Immature natural killer cell (primary cell): ENCODE measurements at regions not wholly inside any gene's neighbourhood (a gene's known extent, or its start where the extent isn't known, plus 50 kb on each side); places are given as distances from the start of the nearest gene placed in this dataset.

Experiments used
- DNase-seq, 3 donors: peaks; one replicate each; pipeline ENCODE4 v3.0.0; 2022; ENCODE audit warnings: mixed read lengths in 1 of 3
- H3K27ac Mint-ChIP-seq, 6 donors: one replicate each; pipeline ENCODE4 v1.8.0; 2020; ENCODE audit warnings: mixed read lengths in 6 of 6, mild to moderate bottlenecking in 5 of 6, inconsistent platforms in 4 of 6, moderate library complexity in 3 of 6
- H3K27me3 Mint-ChIP-seq, 3 donors: one replicate each; pipeline ENCODE4 v1.8.0; 2020 to 2021; ENCODE audit warnings: low read depth in 3 of 3, mild to moderate bottlenecking in 3 of 3, mixed read lengths in 3 of 3, moderate library complexity in 3 of 3, inconsistent platforms in 1 of 3
- H3K36me3 Mint-ChIP-seq, 3 donors: one replicate each; pipeline ENCODE4 v1.8.0; 2020; ENCODE audit warnings: mixed read lengths in 3 of 3, inconsistent platforms in 2 of 3, mild to moderate bottlenecking in 2 of 3
- H3K4me1 Mint-ChIP-seq, 2 donors: one replicate each; pipeline ENCODE4 v1.8.0; 2020; ENCODE audit warnings: inconsistent platforms in 2 of 2, mild to moderate bottlenecking in 2 of 2, mixed read lengths in 2 of 2, moderate library complexity in 1 of 2
- H3K4me3 Mint-ChIP-seq, 5 donors: one replicate each; pipeline ENCODE4 v1.8.0; 2020; ENCODE audit warnings: mild to moderate bottlenecking in 5 of 5, mixed read lengths in 5 of 5, inconsistent platforms in 3 of 5, moderate library complexity in 3 of 5
- H3K9me3 Mint-ChIP-seq, 6 donors: one replicate each; pipeline ENCODE4 v1.8.0; 2020; ENCODE audit warnings: mild to moderate bottlenecking in 6 of 6, mixed read lengths in 6 of 6, inconsistent platforms in 4 of 6, moderate library complexity in 3 of 6

DNA sequence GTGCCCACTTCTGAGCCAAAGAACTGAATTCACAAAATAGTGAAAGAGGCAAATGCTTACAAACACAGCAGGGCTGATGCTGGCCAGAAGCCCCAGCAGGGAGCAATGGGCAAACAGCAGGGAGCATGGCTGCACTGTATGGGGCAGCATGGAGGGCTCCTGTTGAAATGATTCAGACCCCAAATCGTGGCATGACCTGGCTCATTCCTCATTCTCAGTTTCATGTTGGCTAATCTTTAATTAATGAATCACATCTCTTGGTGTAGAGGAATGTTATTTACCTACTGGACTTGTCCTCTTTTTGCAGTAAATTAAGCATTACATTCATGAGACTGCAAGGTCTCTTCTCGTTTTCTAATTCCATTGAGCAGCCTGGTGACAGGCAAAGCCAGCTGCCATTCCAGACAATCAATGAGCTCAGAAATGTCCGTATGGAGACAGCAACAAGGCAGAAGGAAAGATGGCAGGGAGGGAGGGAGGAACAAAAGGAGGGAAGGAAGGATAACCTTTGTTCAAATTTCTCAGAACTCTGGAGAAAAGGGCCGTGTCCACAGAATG lies 84.9 kb upstream of the ST8SIA3 start:
- H3K4me3 Mint-ChIP-seq, result no peak overlapping the region
- H3K4me1 Mint-ChIP-seq, result no peaks in the 10 kb centered on the region
- DNase-seq, result no peak
- H3K9me3 Mint-ChIP-seq, result peaks cover 0 to 5% (median 0%) of the 10 kb centered on the region in 6 donors
- no peaks in the 10 kb centered on the region for H3K27me3 Mint-ChIP-seq
- H3K27ac Mint-ChIP-seq, result no peak overlapping the region
- no peaks in the 10 kb centered on the region for H3K36me3 Mint-ChIP-seq

DNA sequence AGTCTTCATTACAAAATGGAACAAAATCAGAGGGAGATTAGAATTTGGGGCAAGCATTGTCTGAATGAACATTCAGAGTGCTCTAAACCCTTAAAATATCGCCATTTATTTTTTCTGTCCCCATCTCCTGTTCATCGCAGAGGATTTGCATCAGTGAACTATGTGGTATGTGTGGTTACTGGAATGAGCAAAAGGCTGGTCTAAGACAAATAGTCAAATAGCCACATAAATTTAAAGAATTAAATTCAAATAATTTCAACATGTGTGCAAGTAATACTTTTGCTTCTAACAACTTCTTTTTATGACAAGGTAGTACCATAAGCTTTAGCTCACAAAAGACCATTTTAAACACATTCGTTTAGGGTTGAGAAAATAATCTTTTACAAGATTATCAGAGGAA lies 82.6 kb upstream of the ST8SIA3 start:
- Mint-ChIP-seq H3K4me3 (no peak overlapping the region), H3K9me3 (peaks cover 0 to 5% (median 0%) of the 10 kb centered on the region in 6 donors), H3K27me3 (no peaks in the 10 kb centered on the region), H3K27ac (no peak overlapping the region), H3K4me1 (no peaks in the 10 kb centered on the region), H3K36me3 (no peaks in the 10 kb centered on the region)
- DNase-seq, result no peak

DNA sequence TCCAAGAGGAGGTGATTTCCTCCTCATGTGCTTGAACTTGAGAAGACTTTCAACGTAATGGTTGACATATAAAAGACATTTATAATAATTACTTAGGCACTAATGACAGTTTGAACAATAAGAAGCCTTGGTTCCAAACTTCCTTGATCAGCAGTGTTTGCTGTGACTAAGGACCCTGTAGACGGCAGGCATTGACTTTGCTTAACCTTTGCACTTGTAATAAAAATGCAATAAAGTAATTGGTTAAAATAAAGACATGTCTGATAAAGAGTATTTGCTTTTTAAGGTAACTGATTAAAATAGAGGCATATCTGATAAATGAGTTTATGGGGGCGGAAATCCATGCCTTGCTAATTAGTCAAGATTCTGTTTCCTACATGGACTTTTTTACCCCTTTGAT lies 82.2 kb upstream of the ST8SIA3 start:
- no peak for DNase-seq
- no peaks in the 10 kb centered on the region for H3K36me3 Mint-ChIP-seq
- peaks cover 0 to 5% (median 0%) of the 10 kb centered on the region in 6 donors for H3K9me3 Mint-ChIP-seq
- no peaks in the 10 kb centered on the region for H3K27me3 Mint-ChIP-seq
- no peaks in the 10 kb centered on the region for H3K4me1 Mint-ChIP-seq
- no peak overlapping the region for H3K4me3 Mint-ChIP-seq
- no peak overlapping the region for H3K27ac Mint-ChIP-seq

DNA sequence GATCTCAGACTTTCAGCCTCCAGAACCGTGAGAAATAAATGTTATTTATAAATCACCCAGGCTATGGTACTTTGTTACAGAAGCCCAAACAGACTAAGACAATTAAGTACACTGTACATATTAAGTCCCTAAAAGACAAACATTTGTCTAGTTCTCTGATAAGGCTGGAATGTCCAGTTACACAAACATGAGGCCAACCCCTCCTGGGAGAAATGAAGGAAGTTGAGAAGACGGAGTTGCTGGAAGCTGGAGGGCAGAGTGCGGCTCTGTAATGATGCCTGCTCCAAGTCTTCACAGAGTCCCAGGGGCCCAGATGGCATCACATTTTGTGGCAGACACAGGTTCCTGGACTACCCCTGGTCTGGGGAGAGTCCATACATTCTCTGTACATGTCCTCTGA lies 79.2 kb upstream of the ST8SIA3 start:
- H3K9me3 Mint-ChIP-seq, result peaks cover 0 to 8% (median 0%) of the 10 kb centered on the region in 6 donors
- H3K4me3 Mint-ChIP-seq, result no peak overlapping the region
- no peaks in the 10 kb centered on the region for H3K4me1 Mint-ChIP-seq
- H3K36me3 Mint-ChIP-seq, result no peaks in the 10 kb centered on the region
- H3K27ac Mint-ChIP-seq, result no peak overlapping the region
- H3K27me3 Mint-ChIP-seq, result peaks cover 0 to 3% (median 0%) of the 10 kb centered on the region in 3 donors
- DNase-seq, result no peak

DNA sequence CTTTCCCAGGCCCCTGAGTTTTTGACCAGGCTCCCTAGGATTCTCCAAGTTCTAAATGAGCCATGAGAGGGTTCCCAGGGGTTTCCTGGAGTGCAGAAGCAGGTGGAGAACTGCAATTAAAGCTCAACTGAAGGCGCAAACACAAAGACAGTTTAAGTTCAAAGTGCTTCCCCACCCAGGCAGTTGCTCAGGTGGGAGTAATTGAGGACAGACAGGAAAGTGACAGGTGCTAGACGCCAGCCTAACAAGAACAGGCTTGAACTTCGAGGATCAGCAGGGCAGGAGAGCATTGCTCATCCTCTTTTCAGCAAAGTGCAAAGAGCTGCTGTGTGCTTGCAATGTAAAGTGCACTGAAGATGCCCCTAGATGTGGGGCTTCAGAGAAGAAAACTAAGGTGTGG lies 77.2 kb upstream of the ST8SIA3 start:
- peaks cover 0 to 3% (median 0%) of the 10 kb centered on the region in 3 donors for H3K27me3 Mint-ChIP-seq
- H3K4me3 Mint-ChIP-seq, result no peak overlapping the region
- H3K9me3 Mint-ChIP-seq, result peaks cover 0 to 10% (median 0%) of the 10 kb centered on the region in 6 donors
- H3K4me1 Mint-ChIP-seq, result no peaks in the 10 kb centered on the region
- H3K36me3 Mint-ChIP-seq, result no peaks in the 10 kb centered on the region
- DNase-seq, result no peak
- H3K27ac Mint-ChIP-seq, result no peak overlapping the region

DNA sequence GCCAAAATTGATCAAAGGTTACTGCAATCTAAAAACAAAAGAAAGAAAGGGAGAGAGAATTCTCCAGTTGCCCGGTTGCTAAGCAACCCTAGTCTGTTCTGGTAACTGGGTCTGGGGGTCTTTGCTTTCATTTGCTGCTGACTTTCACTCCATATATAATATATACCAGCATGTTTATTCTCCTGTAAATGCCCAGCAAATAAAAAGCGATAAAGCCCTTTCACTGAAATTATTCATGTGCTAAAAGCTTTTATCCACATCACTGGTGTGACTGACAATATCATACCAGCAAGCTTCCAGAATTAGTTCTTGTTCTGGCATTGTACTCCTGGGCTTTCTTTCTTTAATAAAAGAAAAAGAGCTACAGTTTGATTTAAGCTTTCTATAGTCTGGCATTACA lies 75.5 kb upstream of the ST8SIA3 start:
- Mint-ChIP-seq H3K27me3 (peaks cover 0 to 3% (median 0%) of the 10 kb centered on the region in 3 donors), H3K9me3 (peaks cover 0 to 10% (median 0%) of the 10 kb centered on the region in 6 donors), H3K4me3 (no peak overlapping the region), H3K27ac (no peak overlapping the region), H3K4me1 (no peaks in the 10 kb centered on the region), H3K36me3 (no peaks in the 10 kb centered on the region)
- DNase-seq, result no peak

DNA sequence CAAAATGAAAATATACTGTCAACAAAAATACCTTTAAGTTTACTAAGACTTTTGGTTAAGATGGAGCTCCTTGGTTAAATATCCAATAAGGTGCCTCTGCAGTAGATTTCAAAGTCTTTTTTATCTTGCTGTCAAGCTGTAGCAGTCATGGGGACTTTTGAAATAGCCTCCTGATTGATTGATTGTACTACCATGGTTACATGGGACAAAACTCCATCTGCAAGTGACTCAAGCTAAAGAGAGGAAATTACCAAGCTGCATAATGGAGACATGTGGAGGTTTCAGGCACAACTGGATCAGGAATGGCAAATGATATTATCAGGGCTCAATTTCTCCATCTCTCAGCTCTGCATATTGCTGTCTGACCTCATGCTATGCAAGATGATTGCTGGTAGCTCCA lies 73.4 kb upstream of the ST8SIA3 start:
- Mint-ChIP-seq H3K27ac (no peak overlapping the region), H3K4me1 (no peaks in the 10 kb centered on the region)

DNA sequence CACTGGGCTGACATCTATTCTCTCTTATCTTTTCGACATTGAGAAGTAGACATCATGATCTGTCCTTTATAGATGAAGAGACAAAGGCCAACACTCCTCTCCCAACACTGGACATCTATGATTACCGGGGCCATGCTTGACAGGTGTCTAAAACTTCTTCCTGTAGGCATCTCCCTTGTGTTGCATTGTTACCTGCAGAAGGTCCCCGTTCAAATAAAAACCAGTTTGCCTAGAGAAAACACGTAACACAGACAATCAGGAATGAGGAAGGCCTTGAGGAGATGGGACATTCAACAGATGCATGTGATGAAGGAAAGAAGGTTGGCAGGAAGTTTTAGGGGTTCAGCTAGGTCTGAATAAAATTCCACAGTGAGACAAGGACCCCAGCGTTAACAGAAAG lies 70.8 kb upstream of the ST8SIA3 start:
- H3K4me3 Mint-ChIP-seq, result no peak overlapping the region
- H3K4me1 Mint-ChIP-seq, result no peaks in the 10 kb centered on the region
- H3K27ac Mint-ChIP-seq, result no peak overlapping the region
- no peaks in the 10 kb centered on the region for H3K36me3 Mint-ChIP-seq
- peaks cover 0 to 4% (median 0%) of the 10 kb centered on the region in 3 donors for H3K27me3 Mint-ChIP-seq
- no peak for DNase-seq
- peaks cover 0 to 4% (median 0%) of the 10 kb centered on the region in 6 donors for H3K9me3 Mint-ChIP-seq

More for the DNA sequence above, 73.4 kb upstream of the ST8SIA3 start:
- no peak overlapping the region for H3K4me3 Mint-ChIP-seq
- DNase-seq, result no peak
- no peaks in the 10 kb centered on the region for H3K36me3 Mint-ChIP-seq
- peaks cover 0 to 7% (median 0%) of the 10 kb centered on the region in 6 donors for H3K9me3 Mint-ChIP-seq
- H3K27me3 Mint-ChIP-seq, result peaks cover 0 to 6% (median 0%) of the 10 kb centered on the region in 3 donors

DNA sequence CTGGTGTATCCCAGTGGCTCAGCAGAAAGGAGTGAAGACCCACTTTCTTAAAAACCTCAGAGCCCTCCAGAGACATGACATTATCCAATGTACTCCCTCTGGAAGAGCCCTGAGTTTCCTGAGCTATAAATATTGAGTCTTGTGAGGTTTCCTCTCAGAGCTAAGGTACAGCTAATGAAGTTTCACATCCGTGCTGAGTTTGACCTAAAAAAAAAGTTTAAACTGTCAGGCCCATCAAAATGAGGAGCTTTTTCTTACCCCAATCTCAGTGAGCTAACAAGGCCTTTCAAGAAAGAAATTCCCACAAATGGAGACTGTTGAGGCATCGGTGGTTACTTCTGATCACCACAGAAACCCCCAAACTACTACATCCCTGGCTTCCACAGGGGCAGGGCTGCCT lies 65.4 kb upstream of the ST8SIA3 start:
- Mint-ChIP-seq H3K36me3 (no peaks in the 10 kb centered on the region), H3K4me1 (no peaks in the 10 kb centered on the region), H3K9me3 (peaks cover 0 to 11% (median 4%) of the 10 kb centered on the region in 6 donors), H3K27ac (no peak overlapping the region), H3K27me3 (peaks cover 0 to 9% (median 0%) of the 10 kb centered on the region in 3 donors), H3K4me3 (no peak overlapping the region)
- no peak for DNase-seq

DNA sequence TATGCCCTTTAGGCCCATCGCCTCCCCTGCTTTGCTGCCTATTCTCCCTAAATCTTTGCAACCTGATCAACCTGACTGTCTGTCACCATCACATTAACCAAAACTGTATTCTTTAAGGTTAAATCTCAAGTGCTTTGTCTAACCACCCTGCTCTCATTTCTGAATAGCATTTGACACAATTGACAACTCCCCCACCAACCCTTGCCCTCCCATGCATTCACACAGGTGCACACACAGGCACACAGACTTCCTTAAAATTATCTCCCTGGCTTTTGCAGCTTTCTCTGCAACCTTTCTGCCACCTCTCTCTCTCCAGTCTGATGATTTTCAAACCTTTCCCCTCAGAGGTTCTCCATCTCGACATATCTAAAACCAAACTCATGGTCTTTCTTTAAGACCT lies 64.6 kb upstream of the ST8SIA3 start:
- no peaks in the 10 kb centered on the region for H3K4me1 Mint-ChIP-seq
- H3K27me3 Mint-ChIP-seq, result peaks cover 0 to 11% (median 0%) of the 10 kb centered on the region in 3 donors
- H3K9me3 Mint-ChIP-seq, result peaks cover 0 to 11% (median 3%) of the 10 kb centered on the region in 6 donors
- no peaks in the 10 kb centered on the region for H3K36me3 Mint-ChIP-seq
- DNase-seq, result no peak
- H3K4me3 Mint-ChIP-seq, result no peak overlapping the region
- H3K27ac Mint-ChIP-seq, result no peak overlapping the region

DNA sequence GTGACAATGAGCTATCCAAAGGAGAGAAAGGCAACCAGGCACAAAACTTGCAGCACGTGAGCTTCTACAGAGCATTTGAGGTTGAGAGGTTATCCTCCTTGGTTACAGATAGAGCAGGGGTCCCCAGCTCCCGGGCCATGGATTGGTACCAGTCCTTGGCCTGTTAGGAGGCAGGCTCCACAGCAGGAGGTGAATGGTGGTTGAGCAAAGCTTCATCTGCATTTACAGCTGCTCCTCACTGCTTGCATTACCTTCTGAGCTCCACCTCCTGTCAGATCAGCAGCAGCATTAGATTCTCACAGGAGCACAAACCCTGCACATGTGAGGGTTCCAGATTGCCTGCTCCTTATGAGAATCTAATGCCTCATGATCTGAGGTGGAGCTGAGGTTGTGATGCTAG lies 57.8 kb upstream of the ST8SIA3 start:
- no peak for DNase-seq
- peaks cover 0 to 4% (median under 1%) of the 10 kb centered on the region in 6 donors for H3K9me3 Mint-ChIP-seq
- no peak overlapping the region for H3K4me3 Mint-ChIP-seq
- no peak overlapping the region for H3K27ac Mint-ChIP-seq
- peaks cover 1 to 13% (median 2%) of the 10 kb centered on the region in 3 donors for H3K27me3 Mint-ChIP-seq
- H3K36me3 Mint-ChIP-seq, result no peaks in the 10 kb centered on the region
- no peaks in the 10 kb centered on the region for H3K4me1 Mint-ChIP-seq

DNA sequence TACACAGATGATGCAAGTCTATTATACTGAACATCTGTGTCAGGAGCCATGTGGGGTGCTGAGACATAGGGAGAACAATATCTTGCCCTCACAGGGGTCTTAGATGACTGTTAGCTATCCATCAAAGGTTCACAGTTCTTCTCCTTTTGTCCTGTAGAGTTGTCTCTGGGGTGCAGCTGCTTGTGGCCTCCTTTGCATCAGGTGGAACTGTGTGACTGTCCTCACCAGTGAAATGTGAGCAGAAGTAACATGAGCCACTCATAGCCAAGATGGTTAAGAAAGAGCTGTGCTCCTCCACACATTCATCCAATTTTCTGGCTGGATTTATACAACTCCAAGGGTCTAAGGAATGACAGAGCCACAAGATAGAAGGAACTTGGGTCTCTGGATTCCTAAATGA lies 56.0 kb upstream of the ST8SIA3 start:
- DNase-seq, result no peak
- Mint-ChIP-seq H3K4me1 (no peaks in the 10 kb centered on the region), H3K4me3 (no peak overlapping the region), H3K27me3 (peaks cover 2 to 15% (median 2%) of the 10 kb centered on the region in 3 donors), H3K9me3 (peaks cover 0 to 4% (median 0%) of the 10 kb centered on the region in 6 donors), H3K36me3 (no peaks in the 10 kb centered on the region), H3K27ac (no peak overlapping the region)

DNA sequence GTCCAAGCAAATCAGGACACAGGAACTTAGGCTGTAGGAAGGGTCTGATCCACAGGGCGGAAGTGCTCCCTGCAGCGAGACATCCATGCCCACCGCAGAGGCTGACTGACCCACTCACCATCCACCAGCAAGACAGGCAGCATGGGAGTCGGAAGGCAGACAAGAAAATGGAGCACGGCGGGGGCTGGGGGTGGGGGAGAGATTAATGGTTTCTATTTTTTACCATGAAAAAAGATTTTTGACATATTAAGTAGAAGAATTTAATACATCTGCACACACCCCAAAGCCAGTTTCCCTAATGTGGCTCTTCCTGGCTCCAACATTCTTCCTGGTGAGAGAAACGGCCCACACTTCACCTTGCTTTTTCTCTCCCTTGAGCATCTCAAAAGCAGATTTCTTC lies 55.1 kb upstream of the ST8SIA3 start:
- H3K27ac Mint-ChIP-seq, result no peak overlapping the region
- H3K36me3 Mint-ChIP-seq, result no peaks in the 10 kb centered on the region
- H3K4me3 Mint-ChIP-seq, result no peak overlapping the region
- H3K4me1 Mint-ChIP-seq, result no peaks in the 10 kb centered on the region
- DNase-seq, result no peak
- peaks cover 1 to 17% (median 2%) of the 10 kb centered on the region in 3 donors for H3K27me3 Mint-ChIP-seq
- peaks cover 0 to 5% (median under 1%) of the 10 kb centered on the region in 6 donors for H3K9me3 Mint-ChIP-seq

DNA sequence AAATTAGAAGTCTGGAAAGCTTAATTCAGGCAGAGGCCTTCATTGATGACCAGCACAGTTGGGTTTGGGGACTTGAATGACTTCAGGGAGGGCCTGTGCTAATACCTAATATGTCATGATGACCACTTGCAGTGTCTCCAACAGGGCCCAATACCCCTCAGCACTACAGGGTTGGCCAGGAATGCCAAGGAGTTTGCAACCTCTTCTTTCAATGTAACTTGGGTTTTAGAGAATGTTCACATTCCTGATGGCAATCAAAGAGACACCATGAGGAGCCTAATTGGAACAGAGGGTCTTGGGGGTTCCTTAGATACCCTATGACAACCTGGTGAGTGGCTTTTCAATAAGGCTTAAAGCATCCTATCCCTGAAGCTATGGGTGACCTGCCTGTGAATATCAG lies 52.4 kb upstream of the ST8SIA3 start:
- no peaks in the 10 kb centered on the region for H3K4me1 Mint-ChIP-seq
- H3K9me3 Mint-ChIP-seq, result peaks cover 0 to 6% (median under 1%) of the 10 kb centered on the region in 6 donors
- H3K27me3 Mint-ChIP-seq, result peaks cover 1 to 17% (median 2%) of the 10 kb centered on the region in 3 donors
- H3K27ac Mint-ChIP-seq, result no peak overlapping the region
- no peak for DNase-seq
- H3K4me3 Mint-ChIP-seq, result no peak overlapping the region
- no peaks in the 10 kb centered on the region for H3K36me3 Mint-ChIP-seq
